ENCODE measurements at regions not wholly inside any gene's neighbourhood (a gene's known extent, or its start where the extent isn't known, plus 50 kb on each side); places are given as distances from the start of the nearest gene placed in this dataset.

- ChIA-PET POLR2A (no interaction called here), CTCF (no interaction called here)
- no TSS peak for BruUV-seq (replicated peaks)
Observed at GRCh38 chr14:87312894-87313205, 680.1 kb downstream of the GALC start.

More at GRCh38 chr14:87312894-87313205, 680.1 kb downstream of the GALC start:
- intact Hi-C loops (cut with micrococcal nuclease), result no loop called here
- Histone ChIP-seq H3K79me2 (ENCODE audit: control insufficient read depth, insufficient read depth, low read length) (no peaks in the 10 kb centered on the region), H3K4me2 (ENCODE audit: insufficient read depth, low read length) (no peak overlapping the region), H3K27ac (ENCODE audit: insufficient read depth, low read depth, low read length) (no peak overlapping the region), H3K9me3 (replicated peaks; ENCODE audit: control insufficient read depth, insufficient read depth, low read length) (peaks cover 7% of the 10 kb centered on the region), H3K4me1 (ENCODE audit: control insufficient read depth, extremely low read depth, insufficient read depth, low read length) (no peaks in the 10 kb centered on the region), H3K36me3 (ENCODE audit: control insufficient read depth in 2 of 2, extremely low read depth in 1 of 2, insufficient read depth in 2 of 2, low read length in 2 of 2) (no peaks in the 10 kb centered on the region), H4K20me1 (replicated peaks; ENCODE audit: control insufficient read depth, extremely low read depth, insufficient read depth, low read length) (no peaks in the 10 kb centered on the region), H2AFZ (ENCODE audit: low read depth, low read length) (no peak overlapping the region), H3K9ac (replicated peaks; ENCODE audit: extremely low read depth, insufficient read depth, low read length) (no peak overlapping the region), H3K9me1 (replicated peaks; ENCODE audit: control insufficient read depth, extremely low read depth, insufficient read depth, low read length) (no peaks in the 10 kb centered on the region), H3K27me3 (ENCODE audit: control insufficient read depth in 2 of 2, insufficient read depth in 2 of 2, low read length in 2 of 2) (no peaks in the 10 kb centered on the region), H3K4me3 (replicated peaks in 1 of 3; ENCODE audit: insufficient read depth in 1 of 3, low read depth in 1 of 3, low read length in 3 of 3) (no peak overlapping the region)
- TF ChIP-seq EZH2 (IDR thresholded peaks at IDR 0.05; ENCODE audit: borderline replicate concordance, low read depth, low read length, severe bottlenecking), result no peak
- TF ChIP-seq JUN (IDR thresholded peaks at IDR 0.05; ENCODE audit: borderline replicate concordance, insufficient read depth, insufficient read length, low read depth), result no peak
- TF ChIP-seq MYC (IDR thresholded peaks at IDR 0.05; ENCODE audit: low read depth, low read length), result no peak
- TF ChIP-seq FOS (IDR thresholded peaks at IDR 0.05; ENCODE audit: borderline replicate concordance, insufficient read depth, low read length), result no peak
- TF ChIP-seq, protein P1, sequence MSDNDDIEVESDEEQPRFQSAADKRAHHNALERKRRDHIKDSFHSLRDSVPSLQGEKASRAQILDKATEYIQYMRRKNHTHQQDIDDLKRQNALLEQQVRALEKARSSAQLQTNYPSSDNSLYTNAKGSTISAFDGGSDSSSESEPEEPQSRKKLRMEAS (IDR thresholded peaks at IDR 0.05; ENCODE audit: insufficient read depth, insufficient read length), result no peak
- TF ChIP-seq CTCF (IDR thresholded peaks at IDR 0.05; ENCODE audit: extremely low read depth in 1 of 2, insufficient read depth in 1 of 2, low read depth in 1 of 2, low read length in 2 of 2), result no peak
- no peak for TF ChIP-seq GATA2 (IDR thresholded peaks at IDR 0.05; ENCODE audit: insufficient read depth, insufficient read length, low read depth, low read length)
- no peak for TF ChIP-seq POLR2A (IDR thresholded peaks at IDR 0.05; ENCODE audit: low read depth, low read length)
- no peak for TF ChIP-seq POLR2AphosphoS5 (IDR thresholded peaks at IDR 0.05; ENCODE audit: insufficient read depth, low read depth, low read length)
- no peak for FAIRE-seq
- dilution Hi-C loops (cut with MboI; ENCODE audit: extremely low pct_ligation_motif_present, low sequenced_read_pairs), result no loop called here
- no peak for DNase-seq (ENCODE audit: low read depth, low spot score)
